Iris pigment epithelial cell (primary cell): ENCODE measurements at regions not wholly inside any gene's neighbourhood (a gene's known extent, or its start where the extent isn't known, plus 50 kb on each side); places are given as distances from the start of the nearest gene placed in this dataset.

Source experiments
- DNase-seq: peaks from one replicate; pipeline ENCODE4 v3.0.0-alpha.2; 2011; ENCODE audit warnings: low read depth

DNA sequence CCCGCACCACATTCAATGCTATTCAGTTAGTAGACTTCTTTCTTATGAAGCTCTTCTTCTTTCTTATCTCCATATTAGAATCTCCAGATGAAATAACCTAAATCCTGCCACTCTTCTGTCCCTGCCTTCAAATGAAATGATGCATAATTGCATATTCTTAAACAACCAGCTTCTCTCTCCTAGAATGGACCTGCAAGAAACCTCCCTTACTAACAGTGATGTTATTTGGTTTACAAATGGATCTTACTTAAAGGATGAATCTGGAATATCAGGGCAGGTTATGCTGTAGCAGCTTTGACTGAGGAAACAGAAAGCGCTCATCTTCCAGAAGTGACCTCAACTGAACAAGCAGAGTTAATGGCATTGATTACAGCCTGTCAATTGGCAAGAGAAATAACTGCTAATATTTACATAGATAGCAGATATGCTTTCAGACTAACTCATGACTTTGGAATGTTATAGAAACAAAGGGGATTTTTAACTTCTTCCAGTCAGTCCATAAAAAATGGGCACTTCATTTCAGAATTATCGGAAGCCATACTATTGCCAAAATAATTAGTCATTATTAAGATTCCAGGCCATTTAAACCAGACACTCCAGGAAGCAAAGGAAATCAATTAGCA is 755.7 kb upstream of the HS6ST1 start:
- DNase-seq, result no peak

DNA sequence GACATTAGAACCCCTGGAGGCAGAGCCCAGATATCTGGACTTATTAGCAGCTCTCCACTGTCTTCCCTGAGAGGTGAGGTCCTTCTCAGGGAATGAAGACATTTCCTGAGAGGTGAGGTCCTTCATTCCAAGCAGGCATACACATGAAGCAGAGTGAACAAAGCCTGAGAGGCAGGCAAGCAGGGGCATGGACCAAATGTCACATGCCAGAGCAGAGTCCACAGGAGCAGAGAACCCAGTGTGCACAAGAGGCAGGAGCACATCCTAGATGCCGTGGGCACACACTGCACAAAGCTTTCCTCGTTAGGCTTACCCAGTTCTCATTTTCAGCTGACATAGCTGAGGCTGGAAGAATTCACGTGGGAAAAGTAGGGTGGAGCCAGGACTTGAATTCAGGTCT is 759.9 kb upstream of the HS6ST1 start:
- DNase-seq, result no peak

- DNase-seq, result no peak
These were observed 762.2 kb upstream of the HS6ST1 start for GRCh38 chr2:129080715-129081476.

DNA sequence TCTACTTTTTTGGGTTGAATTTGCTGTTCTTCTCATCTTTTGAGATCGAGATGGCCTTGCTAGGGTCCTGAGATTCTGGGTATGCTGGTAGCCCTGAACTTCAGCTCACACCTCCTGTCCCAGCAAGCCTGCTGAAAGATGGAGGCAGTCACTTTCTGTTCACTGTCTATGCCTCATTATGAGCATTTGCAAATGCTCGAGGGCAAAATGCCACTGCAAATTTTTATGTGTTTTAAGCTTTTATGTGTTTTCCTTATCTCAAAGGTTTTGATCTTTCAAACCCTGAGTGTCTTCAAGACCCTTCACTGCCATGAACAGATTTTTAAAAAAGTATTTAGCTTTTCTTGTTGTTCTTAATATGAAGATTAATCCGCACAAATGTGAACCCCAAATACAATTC is 766.7 kb upstream of the HS6ST1 start:
- DNase-seq, result no peak

DNA sequence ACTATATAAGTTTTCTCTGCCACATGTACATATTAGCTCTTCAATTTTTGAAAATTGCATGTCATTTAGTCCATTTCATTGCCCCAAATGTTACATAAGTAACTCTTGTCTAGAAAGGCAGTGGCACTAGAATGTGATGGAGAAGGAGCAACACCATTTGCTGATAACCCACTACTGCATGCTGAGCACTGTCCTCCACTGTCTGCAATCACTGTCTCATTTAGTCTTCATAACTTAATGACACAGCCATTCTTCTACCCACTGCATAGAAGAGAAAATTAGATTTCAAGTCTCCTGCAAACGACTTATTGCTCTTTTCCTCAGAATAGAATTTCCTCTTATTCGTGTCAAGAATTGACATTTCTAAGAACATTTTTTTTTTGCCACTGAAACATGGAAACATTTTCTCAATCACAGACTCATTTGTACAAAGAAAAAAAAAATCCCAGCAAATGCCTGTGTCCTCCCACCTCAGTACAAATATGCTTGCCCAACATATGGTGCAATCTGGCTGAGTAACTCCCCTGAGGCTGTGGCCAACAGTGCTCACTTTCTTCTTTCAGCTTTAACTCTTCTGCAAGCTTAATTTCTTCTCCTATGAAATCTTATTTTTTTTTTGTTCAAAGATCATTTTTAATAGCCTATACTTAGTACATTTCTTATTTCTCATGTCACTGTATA is 768.6 kb upstream of the HS6ST1 start:
- DNase-seq, result no peak

GRCh38 chr2:129091620-129092019 is 773.0 kb upstream of the HS6ST1 start:
- DNase-seq, result no peak

- no peak for DNase-seq
These were observed 774.3 kb upstream of the HS6ST1 start for GRCh38 chr2:129092956-129093355.

GRCh38 chr2:129101186-129101585 is 782.5 kb upstream of the HS6ST1 start:
- DNase-seq, result no peak

GRCh38 chr2:129103936-129104878 is 785.5 kb upstream of the HS6ST1 start:
- no peak for DNase-seq

GRCh38 chr2:129112181-129112580 is 793.5 kb upstream of the HS6ST1 start:
- no peak for DNase-seq

DNA sequence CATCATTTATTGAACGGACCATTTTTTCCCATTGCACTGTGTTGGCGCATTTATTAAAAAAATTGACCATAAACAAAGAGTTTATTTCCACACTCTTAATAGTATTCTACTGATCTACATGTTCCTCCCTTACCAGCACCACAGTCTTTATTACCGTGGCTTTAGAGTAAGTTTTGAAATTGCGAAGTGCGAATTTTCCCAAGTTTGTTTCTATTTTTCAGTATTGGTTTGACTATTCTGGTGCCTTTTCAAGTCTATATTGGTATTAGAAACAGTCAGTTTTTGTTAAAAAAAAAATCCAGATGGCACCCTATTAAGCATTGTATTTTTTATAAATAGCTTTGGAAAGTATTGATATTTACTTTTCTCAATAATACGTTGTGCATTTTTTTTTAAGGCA is 795.1 kb upstream of the HS6ST1 start:
- no peak for DNase-seq

GRCh38 chr2:129117434-129117833 is 798.8 kb upstream of the HS6ST1 start:
- no peak for DNase-seq

DNA sequence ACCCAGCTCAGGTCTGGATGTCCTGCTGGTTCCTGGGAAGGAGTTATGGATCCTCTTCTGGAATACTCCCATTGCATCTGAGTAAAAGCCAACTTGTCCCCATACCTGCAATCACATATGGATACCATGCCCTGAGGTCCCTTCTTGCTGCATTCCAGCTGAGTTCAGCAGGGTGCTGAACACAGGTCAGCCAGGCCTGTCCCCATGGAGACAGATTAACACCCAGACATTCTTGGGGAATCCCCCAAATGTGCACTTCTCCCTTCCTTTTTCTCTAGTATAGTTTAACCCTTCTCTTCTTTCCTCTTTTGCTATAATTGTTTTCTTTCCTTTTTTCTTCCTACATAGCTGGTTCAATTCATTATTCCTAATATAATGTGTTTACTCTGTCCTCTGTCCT is 799.6 kb upstream of the HS6ST1 start:
- no peak for DNase-seq

GRCh38 chr2:129129087-129129486 is 810.4 kb upstream of the HS6ST1 start:
- no peak for DNase-seq

DNA sequence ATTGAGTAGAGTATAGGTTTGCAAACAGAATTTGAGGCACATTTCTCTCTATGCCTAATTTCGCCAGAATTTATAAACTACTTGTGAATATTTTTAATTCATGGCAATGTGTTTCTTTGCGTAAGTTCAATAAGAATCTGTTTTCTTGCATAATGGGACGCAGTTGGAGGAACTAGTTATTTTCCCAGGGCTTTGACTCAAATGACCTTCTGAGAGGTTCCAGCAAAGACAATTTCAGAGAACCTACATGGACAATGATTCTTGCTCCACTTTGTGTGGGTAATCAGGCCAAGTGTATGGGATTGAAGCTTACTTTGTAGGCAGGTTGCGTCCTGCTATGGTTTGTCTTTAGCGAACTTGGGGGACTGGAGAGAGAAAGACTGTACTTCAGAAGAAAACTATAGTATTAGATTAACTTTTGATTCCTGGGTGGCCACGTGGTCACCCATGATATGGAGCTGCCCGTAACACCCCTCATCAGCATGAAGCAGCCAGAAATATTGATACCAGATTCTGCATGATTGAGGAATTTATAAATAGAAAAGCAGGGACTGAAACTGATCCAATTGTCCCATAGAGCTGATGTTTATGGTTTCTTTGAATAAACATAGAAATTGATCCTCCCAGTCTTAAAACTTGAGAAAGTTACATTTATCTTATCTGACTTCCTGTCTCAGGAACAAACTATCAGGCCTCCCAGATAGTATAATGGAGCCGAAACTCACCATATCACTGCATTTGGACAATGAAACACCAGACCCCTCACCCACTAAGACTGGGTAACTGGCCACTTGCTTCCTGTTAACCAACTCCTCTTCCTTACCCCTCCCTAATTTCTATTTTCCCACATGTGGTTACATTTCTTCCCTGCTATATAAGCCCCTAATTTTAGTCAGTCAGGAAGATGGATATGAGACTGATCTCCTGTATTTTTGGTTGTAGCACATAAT is 815.3 kb upstream of the HS6ST1 start:
- DNase-seq, result no peak

- DNase-seq, result no peak
These were observed 816.3 kb upstream of the HS6ST1 start for GRCh38 chr2:129135017-129135416.

- no peak for DNase-seq
These were observed 820.7 kb upstream of the HS6ST1 start for GRCh38 chr2:129139380-129139779.

DNA sequence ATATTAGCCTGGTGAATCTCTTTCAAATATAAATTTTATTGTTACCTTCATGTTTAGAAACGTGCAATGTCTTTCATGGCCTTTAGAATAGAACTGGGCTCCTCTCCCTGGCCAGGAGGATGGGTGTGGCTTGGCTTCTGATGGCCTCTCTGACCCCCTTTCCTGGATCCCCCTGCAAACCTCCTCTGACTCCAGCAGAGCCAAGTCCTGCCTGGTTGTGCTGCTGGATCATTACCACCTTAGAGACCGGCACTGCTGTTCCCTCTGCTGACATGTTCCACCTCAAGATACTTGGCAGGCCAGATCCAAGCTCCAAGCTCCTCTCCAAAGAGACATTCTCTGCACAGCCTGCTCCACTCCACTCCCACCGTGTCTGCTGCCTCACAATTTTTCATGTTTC is 823.8 kb upstream of the HS6ST1 start:
- no peak for DNase-seq

GRCh38 chr2:129144082-129144791 is 825.6 kb upstream of the HS6ST1 start:
- DNase-seq, result no peak

GRCh38 chr2:129152514-129152913 is 827.0 kb upstream of the RAB6C start:
- no peak for DNase-seq
